Body of pancreas (tissue), 4 donors: ENCODE measurements at regions not wholly inside any gene's neighbourhood (a gene's known extent, or its start where the extent isn't known, plus 50 kb on each side); places are given as distances from the start of the nearest gene placed in this dataset.

Experiments used
- POLR2A ChIP-seq, 3 donors: fragments of 450-650 bp; IDR thresholded peaks; one replicate each; pipeline ENCODE4 v1.6.1; 2016; ENCODE audit warnings: antibody characterized with exemption in 3 of 3, mild to moderate bottlenecking in 2 of 3
- TF ChIP-seq, protein P1 (sequence below), 7 experiments: fragments of 450-650 bp in 4 of 7; fragments of 200-600 bp in 3 of 7; sonication (generic) in 3 of 7; IDR thresholded peaks; one replicate each; pipeline ENCODE4 v1.5.1; 2016 to 2019; ENCODE audit warnings: antibody characterized with exemption in 7 of 7

- TF ChIP-seq, protein P1, sequence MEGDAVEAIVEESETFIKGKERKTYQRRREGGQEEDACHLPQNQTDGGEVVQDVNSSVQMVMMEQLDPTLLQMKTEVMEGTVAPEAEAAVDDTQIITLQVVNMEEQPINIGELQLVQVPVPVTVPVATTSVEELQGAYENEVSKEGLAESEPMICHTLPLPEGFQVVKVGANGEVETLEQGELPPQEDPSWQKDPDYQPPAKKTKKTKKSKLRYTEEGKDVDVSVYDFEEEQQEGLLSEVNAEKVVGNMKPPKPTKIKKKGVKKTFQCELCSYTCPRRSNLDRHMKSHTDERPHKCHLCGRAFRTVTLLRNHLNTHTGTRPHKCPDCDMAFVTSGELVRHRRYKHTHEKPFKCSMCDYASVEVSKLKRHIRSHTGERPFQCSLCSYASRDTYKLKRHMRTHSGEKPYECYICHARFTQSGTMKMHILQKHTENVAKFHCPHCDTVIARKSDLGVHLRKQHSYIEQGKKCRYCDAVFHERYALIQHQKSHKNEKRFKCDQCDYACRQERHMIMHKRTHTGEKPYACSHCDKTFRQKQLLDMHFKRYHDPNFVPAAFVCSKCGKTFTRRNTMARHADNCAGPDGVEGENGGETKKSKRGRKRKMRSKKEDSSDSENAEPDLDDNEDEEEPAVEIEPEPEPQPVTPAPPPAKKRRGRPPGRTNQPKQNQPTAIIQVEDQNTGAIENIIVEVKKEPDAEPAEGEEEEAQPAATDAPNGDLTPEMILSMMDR (IDR thresholded peaks at IDR 0.05): no peak
- no peak for TF ChIP-seq POLR2A (IDR thresholded peaks at IDR 0.05)
Measured at GRCh38 chr1:14362331-14362730, 236.2 kb upstream of the KAZN start.
